ENCODE measurements at regions not wholly inside any gene's neighbourhood (a gene's known extent, or its start where the extent isn't known, plus 50 kb on each side); places are given as distances from the start of the nearest gene placed in this dataset.

- no peak for TF ChIP-seq EZH2phosphoT487 (IDR thresholded peaks at IDR 0.05; ENCODE audit: borderline replicate concordance, low read length)
- TF ChIP-seq CTCF (IDR thresholded peaks at IDR 0.05; ENCODE audit: low read depth, low read length, poor library complexity, severe bottlenecking) = no peak
- no peaks in the 10 kb centered on the region for H4K20me1 ChIP-seq (ENCODE audit: control insufficient read depth, insufficient read depth, low read depth, low read length)
- H3K27ac ChIP-seq (ENCODE audit: low read depth, low read length) = no peak overlapping the region
- H3K4me3 ChIP-seq (ENCODE audit: low read length) = no peak overlapping the region
- H3F3A ChIP-seq (ENCODE audit: control insufficient read depth, insufficient read depth) = no peaks in the 10 kb centered on the region
- no peaks in the 10 kb centered on the region for H3K79me2 ChIP-seq (ENCODE audit: control insufficient read depth, low read length)
- no peaks in the 10 kb centered on the region for H3K4me1 ChIP-seq (ENCODE audit: control insufficient read depth, low read length)
- H3K4me2 ChIP-seq (ENCODE audit: low read length) = no peak overlapping the region
- no peaks in the 10 kb centered on the region for H3K36me3 ChIP-seq (ENCODE audit: control insufficient read depth, low read length)
- H3K9me3 ChIP-seq (ENCODE audit: control insufficient read depth, insufficient read depth, low read length) = no peaks in the 10 kb centered on the region
- no peaks in the 10 kb centered on the region for H3K9me2 ChIP-seq (replicated peaks; ENCODE audit: control insufficient read depth, low read length)
- H3K27me3 ChIP-seq (ENCODE audit: control insufficient read depth, low read length) = no peaks in the 10 kb centered on the region
These were observed 431.0 kb downstream of the SH3GL2 start for GRCh38 chr9:18009902-18010301.

GRCh38 chr9:18010492-18010891, 431.6 kb downstream of the SH3GL2 start:
- H3K36me3 ChIP-seq (ENCODE audit: control insufficient read depth, low read length) = no peaks in the 10 kb centered on the region
- no peaks in the 10 kb centered on the region for H4K20me1 ChIP-seq (ENCODE audit: control insufficient read depth, insufficient read depth, low read depth, low read length)
- H3K9me2 ChIP-seq (replicated peaks; ENCODE audit: control insufficient read depth, low read length) = no peaks in the 10 kb centered on the region
- no peaks in the 10 kb centered on the region for H3K9me3 ChIP-seq (ENCODE audit: control insufficient read depth, insufficient read depth, low read length)
- TF ChIP-seq CTCF (IDR thresholded peaks at IDR 0.05; ENCODE audit: low read depth, low read length, poor library complexity, severe bottlenecking) (no peak), EZH2phosphoT487 (IDR thresholded peaks at IDR 0.05; ENCODE audit: borderline replicate concordance, low read length) (no peak)
- H3K79me2 ChIP-seq (ENCODE audit: control insufficient read depth, low read length) = no peaks in the 10 kb centered on the region
- H3K4me3 ChIP-seq (ENCODE audit: low read length) = no peak overlapping the region
- H3K4me1 ChIP-seq (ENCODE audit: control insufficient read depth, low read length) = no peaks in the 10 kb centered on the region
- no peaks in the 10 kb centered on the region for H3K27me3 ChIP-seq (ENCODE audit: control insufficient read depth, low read length)
- H3K4me2 ChIP-seq (ENCODE audit: low read length) = no peak overlapping the region
- no peak overlapping the region for H3K27ac ChIP-seq (ENCODE audit: low read depth, low read length)
- no peaks in the 10 kb centered on the region for H3F3A ChIP-seq (ENCODE audit: control insufficient read depth, insufficient read depth)

- Histone ChIP-seq H3K4me3 (ENCODE audit: low read length) (no peak overlapping the region), H3K36me3 (ENCODE audit: control insufficient read depth, low read length) (no peaks in the 10 kb centered on the region), H3K27ac (ENCODE audit: low read depth, low read length) (no peak overlapping the region), H3K9me2 (replicated peaks; ENCODE audit: control insufficient read depth, low read length) (no peaks in the 10 kb centered on the region), H3K4me2 (ENCODE audit: low read length) (no peak overlapping the region), H3K79me2 (ENCODE audit: control insufficient read depth, low read length) (no peaks in the 10 kb centered on the region), H3K27me3 (ENCODE audit: control insufficient read depth, low read length) (no peaks in the 10 kb centered on the region), H3K4me1 (ENCODE audit: control insufficient read depth, low read length) (no peaks in the 10 kb centered on the region), H4K20me1 (ENCODE audit: control insufficient read depth, insufficient read depth, low read depth, low read length) (no peaks in the 10 kb centered on the region), H3K9me3 (ENCODE audit: control insufficient read depth, insufficient read depth, low read length) (no peaks in the 10 kb centered on the region), H3F3A (ENCODE audit: control insufficient read depth, insufficient read depth) (no peaks in the 10 kb centered on the region)
- TF ChIP-seq EZH2phosphoT487 (IDR thresholded peaks at IDR 0.05; ENCODE audit: borderline replicate concordance, low read length) (no peak), CTCF (IDR thresholded peaks at IDR 0.05; ENCODE audit: low read depth, low read length, poor library complexity, severe bottlenecking) (no peak)
These were observed 433.3 kb downstream of the SH3GL2 start for GRCh38 chr9:18012170-18012569.

GRCh38 chr9:18014556-18014955, 435.7 kb downstream of the SH3GL2 start:
- TF ChIP-seq EZH2phosphoT487 (IDR thresholded peaks at IDR 0.05; ENCODE audit: borderline replicate concordance, low read length) = no peak
- TF ChIP-seq CTCF (IDR thresholded peaks at IDR 0.05; ENCODE audit: low read depth, low read length, poor library complexity, severe bottlenecking) = no peak

More at GRCh38 chr9:18014556-18014955, 435.7 kb downstream of the SH3GL2 start:
- H3K79me2 ChIP-seq (ENCODE audit: control insufficient read depth, low read length) = no peaks in the 10 kb centered on the region
- no peaks in the 10 kb centered on the region for H3K36me3 ChIP-seq (ENCODE audit: control insufficient read depth, low read length)
- no peaks in the 10 kb centered on the region for H3F3A ChIP-seq (ENCODE audit: control insufficient read depth, insufficient read depth)
- no peak overlapping the region for H3K27ac ChIP-seq (ENCODE audit: low read depth, low read length)
- no peak overlapping the region for H3K4me3 ChIP-seq (ENCODE audit: low read length)
- H3K4me1 ChIP-seq (ENCODE audit: control insufficient read depth, low read length) = no peaks in the 10 kb centered on the region
- no peaks in the 10 kb centered on the region for H3K27me3 ChIP-seq (ENCODE audit: control insufficient read depth, low read length)
- H3K4me2 ChIP-seq (ENCODE audit: low read length) = no peak overlapping the region
- H3K9me2 ChIP-seq (replicated peaks; ENCODE audit: control insufficient read depth, low read length) = no peaks in the 10 kb centered on the region
- no peaks in the 10 kb centered on the region for H3K9me3 ChIP-seq (ENCODE audit: control insufficient read depth, insufficient read depth, low read length)
- no peaks in the 10 kb centered on the region for H4K20me1 ChIP-seq (ENCODE audit: control insufficient read depth, insufficient read depth, low read depth, low read length)

All from DOHH2 (cell line).